GM19463 (cell line): ENCODE measurements at regions not wholly inside any gene's neighbourhood (a gene's known extent, or its start where the extent isn't known, plus 50 kb on each side); places are given as distances from the start of the nearest gene placed in this dataset.

ENCODE experiments used
- ATAC-seq: cut with Tn5 transposase; IDR thresholded peaks from one replicate; pipeline ENCODE4 v1.9.1; 2021; ENCODE audit warnings: mild to moderate bottlenecking, moderate library complexity; ENCODE audit not compliant: unreplicated experiment

GRCh38 chr4:129531253-129531652, 435.3 kb downstream of the C4orf33 start:
- no peak for ATAC-seq

GRCh38 chr4:129532573-129532972, 436.6 kb downstream of the C4orf33 start:
- ATAC-seq: peak; percentile 86

- ATAC-seq: no peak
Observed at GRCh38 chr4:129543299-129543698, 447.3 kb downstream of the C4orf33 start.

- no peak for ATAC-seq
Observed at GRCh38 chr4:129545599-129546278, 449.8 kb downstream of the C4orf33 start.

GRCh38 chr4:129546531-129546930, 450.6 kb downstream of the C4orf33 start:
- no peak for ATAC-seq

- ATAC-seq: no peak
Observed at GRCh38 chr4:129550281-129550785, 454.4 kb downstream of the C4orf33 start.

GRCh38 chr4:129561280-129561679, 465.3 kb downstream of the C4orf33 start:
- ATAC-seq: no peak

DNA sequence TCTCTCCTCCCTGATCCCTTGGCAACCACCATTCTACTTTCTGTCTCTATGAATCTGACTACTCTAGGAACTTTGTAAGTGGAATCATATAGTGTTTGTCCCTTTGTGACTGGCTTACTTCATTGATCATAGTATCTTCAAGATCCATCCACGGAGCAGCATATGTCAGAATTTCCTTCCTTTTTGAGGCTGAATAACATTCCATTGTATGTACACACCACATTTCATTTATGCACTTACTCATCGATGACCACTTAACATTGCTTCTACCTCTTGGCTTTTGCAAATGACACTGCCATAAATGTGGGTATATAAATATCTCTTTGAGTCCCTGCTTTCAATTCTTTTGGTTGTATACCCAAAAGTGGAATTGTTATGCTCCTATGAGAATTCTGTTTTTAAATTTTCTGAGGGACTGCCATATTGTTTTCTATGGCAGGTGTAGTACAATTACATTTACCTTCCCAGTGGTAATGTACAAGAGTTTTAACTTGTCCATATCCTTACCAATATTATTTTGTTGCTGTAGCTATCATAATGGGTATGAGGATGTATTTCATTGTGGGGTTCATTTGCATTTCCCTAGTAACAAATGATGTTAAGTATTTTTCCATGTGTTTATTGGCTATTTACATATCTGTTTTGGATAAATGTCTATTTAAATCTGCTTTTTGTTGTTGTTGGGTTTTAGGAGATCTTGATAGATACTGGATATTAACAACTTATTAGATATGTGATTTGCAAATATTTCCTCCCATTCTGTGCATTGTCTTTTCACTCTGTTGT, 466.1 kb downstream of the C4orf33 start:
- no peak for ATAC-seq

- no peak for ATAC-seq
Observed at GRCh38 chr4:129565214-129565613, 469.3 kb downstream of the C4orf33 start.

DNA sequence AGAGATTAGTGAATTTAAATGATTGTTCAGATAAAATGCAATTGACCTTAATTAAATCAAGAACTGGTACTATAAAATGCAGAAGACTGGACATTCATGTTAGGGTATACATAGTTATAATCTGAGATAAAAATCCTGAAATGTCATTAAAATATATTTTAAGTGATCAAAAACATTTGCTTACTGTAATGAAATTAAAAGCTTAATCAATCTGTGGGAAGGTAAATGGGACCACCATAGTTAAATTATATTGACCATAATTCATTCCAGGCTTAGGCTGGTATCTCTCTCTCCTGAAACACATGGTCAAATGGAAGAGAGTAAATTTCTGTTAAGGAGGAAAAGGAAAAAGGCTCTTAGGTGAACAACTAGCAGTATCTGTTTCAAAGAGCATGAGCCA, 474.4 kb downstream of the C4orf33 start:
- ATAC-seq: no peak

- no peak for ATAC-seq
Observed at GRCh38 chr4:129578336-129578735, 482.4 kb downstream of the C4orf33 start.

- no peak for ATAC-seq
Observed at GRCh38 chr4:129581305-129581704, 485.4 kb downstream of the C4orf33 start.

DNA sequence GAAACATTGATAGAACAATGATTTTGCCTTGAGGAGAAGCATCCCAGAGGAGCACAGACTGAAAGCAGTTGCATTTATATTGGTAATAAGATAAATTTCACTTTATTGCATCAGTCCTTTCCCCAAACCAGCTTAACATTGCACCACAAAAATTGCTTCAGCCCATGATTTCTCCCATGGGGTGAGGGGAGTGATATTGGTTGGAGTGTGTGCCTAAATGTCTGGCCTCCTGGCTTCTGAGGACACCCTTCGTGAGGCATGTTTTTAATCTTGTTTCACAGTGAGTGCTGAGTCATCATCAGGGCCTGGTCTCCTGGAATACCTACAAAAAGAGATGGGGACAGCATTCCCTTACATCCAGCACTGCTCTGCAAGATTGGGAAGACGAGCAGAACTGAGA, 487.9 kb downstream of the C4orf33 start:
- ATAC-seq: no peak

- ATAC-seq: no peak
Observed at GRCh38 chr4:129598582-129598981, 502.6 kb downstream of the C4orf33 start.

- ATAC-seq: no peak
Observed at GRCh38 chr4:129600898-129601297, 504.9 kb downstream of the C4orf33 start.

GRCh38 chr4:129602447-129602846, 506.5 kb downstream of the C4orf33 start:
- ATAC-seq: no peak

DNA sequence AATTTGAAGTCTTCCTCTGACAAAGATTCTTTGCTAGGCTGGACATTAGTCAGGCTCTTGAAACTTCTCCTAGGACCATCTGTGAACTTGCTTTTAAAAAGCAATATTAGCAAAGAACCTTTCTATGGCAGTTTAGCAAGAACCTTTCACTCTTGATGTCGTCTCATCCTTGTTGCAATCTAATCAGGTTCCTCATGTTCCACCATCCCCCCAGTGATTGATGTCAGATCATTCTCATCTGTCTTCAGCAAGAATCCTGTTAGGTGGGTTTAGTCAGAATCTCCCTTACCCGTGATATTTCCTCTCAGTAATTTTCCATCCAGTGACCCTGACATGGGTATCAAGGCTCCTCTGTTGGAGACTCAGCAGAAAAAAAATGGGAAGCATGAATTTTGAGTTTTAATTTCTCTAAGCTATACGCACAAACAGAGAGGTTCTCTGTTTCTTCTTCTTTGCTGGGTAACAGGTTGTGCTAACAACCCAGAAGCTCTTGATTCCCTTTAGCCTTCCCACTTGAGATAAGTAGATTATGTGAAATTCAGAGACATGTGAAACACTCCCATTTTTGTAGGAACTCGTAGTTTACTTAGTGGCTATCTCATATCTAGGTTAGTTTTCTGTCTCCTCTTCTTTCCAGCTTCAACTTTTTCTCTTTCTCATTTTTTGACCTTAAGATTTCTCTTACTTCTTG, 507.4 kb downstream of the C4orf33 start:
- ATAC-seq: no peak

DNA sequence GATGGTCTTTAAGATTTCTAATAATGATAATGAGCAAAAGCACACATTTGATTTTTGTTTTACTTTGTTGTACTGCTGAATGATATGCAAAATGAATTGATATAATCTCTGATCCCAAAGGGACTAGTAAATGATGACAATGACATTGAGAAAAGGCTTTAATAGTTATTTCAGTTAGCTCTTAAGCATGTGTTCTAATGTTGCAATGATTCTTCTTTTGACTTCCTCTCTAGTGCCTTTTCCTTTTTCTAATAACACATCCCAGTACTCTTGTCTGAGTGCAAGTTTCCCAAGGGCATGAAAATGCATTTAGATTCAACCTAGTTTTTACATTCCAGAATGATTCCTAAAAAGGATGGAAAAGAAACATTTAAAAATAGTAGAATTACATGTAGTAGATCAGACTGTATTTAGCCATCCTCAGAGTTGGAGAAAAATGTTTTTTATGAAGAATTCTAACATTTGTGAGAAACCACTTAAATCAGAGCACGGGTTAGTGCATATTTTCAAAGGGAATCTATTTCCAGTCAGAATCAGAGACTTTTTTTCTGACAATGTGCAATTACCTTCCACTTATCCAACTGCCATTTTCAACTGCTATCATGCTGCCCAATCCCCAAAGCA, 508.8 kb downstream of the C4orf33 start:
- ATAC-seq: no peak

DNA sequence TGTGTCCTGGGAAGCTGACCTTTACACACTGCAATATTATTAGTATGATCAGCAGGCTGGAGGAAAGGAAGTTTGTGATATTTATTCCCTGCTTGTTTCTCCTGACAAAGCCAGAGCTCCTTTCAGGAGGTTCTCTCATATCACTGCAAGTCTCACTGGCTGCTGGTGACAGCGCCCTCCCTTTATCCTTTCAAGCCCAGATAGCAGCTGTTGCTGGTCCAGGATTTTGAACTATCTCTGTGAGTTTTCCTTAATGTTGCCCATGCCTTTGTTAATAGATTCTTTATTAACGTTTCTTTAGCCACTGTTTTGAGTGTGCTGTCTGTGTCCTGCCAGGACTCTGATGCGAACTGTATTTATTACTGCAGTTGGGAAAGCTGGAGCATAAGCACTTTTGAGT, 518.7 kb downstream of the C4orf33 start:
- ATAC-seq: no peak

- ATAC-seq: no peak
Observed at GRCh38 chr4:129622566-129622965, 526.6 kb downstream of the C4orf33 start.

DNA sequence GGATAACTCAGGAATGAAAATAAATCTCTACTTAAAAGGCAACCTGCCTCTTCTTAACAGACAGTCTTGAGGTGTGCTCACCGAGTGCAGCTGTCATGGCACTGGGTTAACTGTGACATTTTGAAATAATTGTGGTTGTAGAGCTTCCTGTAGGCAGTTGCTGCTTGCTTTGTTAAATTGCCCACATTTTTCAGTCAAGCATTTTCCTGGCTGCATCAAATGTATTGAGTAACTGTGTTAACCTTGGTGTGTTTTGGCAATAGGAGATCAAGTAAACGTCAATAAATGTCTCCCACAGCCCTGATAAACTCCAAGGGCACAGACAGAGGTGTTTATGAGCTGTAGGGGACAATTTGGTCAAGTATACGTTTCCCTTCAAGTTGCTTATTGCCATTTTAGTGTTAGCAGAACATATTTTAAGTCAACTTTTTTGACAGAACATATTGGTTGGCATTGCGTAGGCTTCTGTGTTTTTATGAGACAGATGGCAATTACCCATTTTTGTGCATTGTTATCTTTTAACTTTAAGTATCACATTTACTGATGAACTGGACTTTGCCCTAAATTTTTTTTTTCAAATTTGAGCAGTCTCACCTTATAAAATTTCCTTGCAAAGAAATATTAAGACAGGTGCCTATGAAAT, 527.4 kb downstream of the C4orf33 start:
- ATAC-seq: no peak
